Esophagus squamous epithelium (tissue), 5 donors: ENCODE measurements at regions not wholly inside any gene's neighbourhood (a gene's known extent, or its start where the extent isn't known, plus 50 kb on each side); places are given as distances from the start of the nearest gene placed in this dataset.

Experiments used
- DNase-seq: peaks from one replicate; lab custom pipeline; 2025; lab: John Stamatoyannopoulos, UW
- H3K27ac ChIP-seq, 4 donors: fragments of 200-600 bp; sonication (generic); one replicate each; pipeline ENCODE4 v1.5.1; 2016 to 2019; ENCODE audit warnings: mild to moderate bottlenecking in 1 of 4
- H3K27me3 ChIP-seq, 4 donors: fragments of 200-600 bp; sonication (generic); 1 replicate in 3 of 4; 2 replicates in 1 of 4; pipeline versions ENCODE4 v1.5.1 to v1.6.0; 2017 to 2021; ENCODE audit warnings: antibody characterized with exemption in 1 of 4
- H3K36me3 ChIP-seq, 3 donors: fragments of 200-600 bp; sonication (generic); one replicate each; pipeline ENCODE4 v1.5.1; 2016 to 2019
- H3K4me1 ChIP-seq, 3 donors: fragments of 200-600 bp; sonication (generic); one replicate each; pipeline ENCODE4 v1.5.1; 2017 to 2019
- H3K4me3 ChIP-seq, 4 donors: fragments of 200-600 bp; sonication (generic); 1 replicate in 3 of 4; 2 replicates in 1 of 4; pipeline ENCODE4 v1.5.1; 2016 to 2019; ENCODE audit warnings: mild to moderate bottlenecking in 2 of 4, moderate library complexity in 1 of 4
- H3K9me3 ChIP-seq, 3 donors: fragments of 200-600 bp; sonication (generic); one replicate each; pipeline ENCODE4 v1.5.1; 2016 to 2019
- CTCF ChIP-seq, 6 experiments: fragments of 450-650 bp in 4 of 6; fragments of 200-600 bp in 2 of 6; sonication (generic) in 2 of 6; IDR thresholded peaks; one replicate each; pipeline ENCODE4 v1.5.1; 2016 to 2019; ENCODE audit warnings: antibody characterized with exemption in 6 of 6, mild to moderate bottlenecking in 4 of 6, moderate library complexity in 4 of 6
- POLR2A ChIP-seq, 4 donors: fragments of 450-650 bp; IDR thresholded peaks; one replicate each; pipeline ENCODE4 v1.6.1; 2017; ENCODE audit warnings: antibody characterized with exemption in 4 of 4, mild to moderate bottlenecking in 4 of 4, moderate library complexity in 3 of 4
- WGBS, 2 donors: methylation state at CpG; one replicate each; pipeline ENCODE4 v1.1.5; 2018; 5-methylcytosine and 5-hydroxymethylcytosine counted together
- intact Hi-C: fragments of 100-400 bp; cut with DNase I; formaldehyde crosslinking; loops from one replicate; pipeline ENCODE4 v1.15.0; 2022
- donor health status: DM: yes; HTN: yes; CAD: no.

- H3K27me3 ChIP-seq, result no peaks in the 10 kb centered on the region
- H3K36me3 ChIP-seq, result no peaks in the 10 kb centered on the region
- no peaks in the 10 kb centered on the region for H3K4me1 ChIP-seq
- 67 to 78% methylated on average over 2 of the region's 2 CpGs for WGBS, 2 donors
- DNase-seq, result no peak
- H3K9me3 ChIP-seq, result no peaks in the 10 kb centered on the region
- no peak for TF ChIP-seq POLR2A (IDR thresholded peaks at IDR 0.05)
- TF ChIP-seq CTCF (IDR thresholded peaks at IDR 0.05), result no peak
- H3K27ac ChIP-seq, result no peak overlapping the region
- H3K4me3 ChIP-seq, result no peak overlapping the region
- intact Hi-C loops, result no loop called here
Measured at GRCh38 chr18:39969803-39970494, 1985.1 kb upstream of the PIK3C3 start.

GRCh38 chr18:39966275-39966674, 1988.8 kb upstream of the PIK3C3 start:
- Histone ChIP-seq H3K9me3 (no peaks in the 10 kb centered on the region), H3K27me3 (no peaks in the 10 kb centered on the region), H3K27ac (no peak overlapping the region), H3K4me3 (no peak overlapping the region), H3K4me1 (no peaks in the 10 kb centered on the region), H3K36me3 (no peaks in the 10 kb centered on the region)
- 32% methylated on average over 3 of the region's 3 CpGs for WGBS, 2 donors
- intact Hi-C loops, result no loop called here
- TF ChIP-seq POLR2A (IDR thresholded peaks at IDR 0.05) (no peak), CTCF (IDR thresholded peaks at IDR 0.05) (peak in 4 of 6 experiments; percentile 9 to 45 (median 14))
- no peak for DNase-seq

- TF ChIP-seq POLR2A (IDR thresholded peaks at IDR 0.05), result no peak
- 37 to 64% methylated on average over 2 of the region's 2 CpGs for WGBS, 2 donors
- H3K4me1 ChIP-seq, result no peaks in the 10 kb centered on the region
- H3K9me3 ChIP-seq, result no peaks in the 10 kb centered on the region
- intact Hi-C loops, result no loop called here
- H3K4me3 ChIP-seq, result no peak overlapping the region
- no peak for DNase-seq
- no peaks in the 10 kb centered on the region for H3K36me3 ChIP-seq
- H3K27me3 ChIP-seq, result no peaks in the 10 kb centered on the region
- no peak overlapping the region for H3K27ac ChIP-seq
Measured at GRCh38 chr18:39962546-39962945, 1992.5 kb upstream of the PIK3C3 start.

- no peak overlapping the region for H3K4me3 ChIP-seq
- H3K4me1 ChIP-seq, result no peaks in the 10 kb centered on the region
- H3K27ac ChIP-seq, result no peak overlapping the region
- WGBS, 2 donors, result 71 to 93% methylated on average over 1 of the region's 1 CpG
- no peaks in the 10 kb centered on the region for H3K9me3 ChIP-seq
- TF ChIP-seq CTCF (IDR thresholded peaks at IDR 0.05) (no peak), POLR2A (IDR thresholded peaks at IDR 0.05) (no peak)
- H3K36me3 ChIP-seq, result no peaks in the 10 kb centered on the region
- intact Hi-C loops, result no loop called here
- DNase-seq, result no peak
- H3K27me3 ChIP-seq, result no peaks in the 10 kb centered on the region
Measured at GRCh38 chr18:39960550-39960949, 1994.5 kb upstream of the PIK3C3 start.

- 61 to 63% methylated on average over 2 of the region's 2 CpGs for WGBS, 2 donors
- no peak for DNase-seq
- TF ChIP-seq CTCF (IDR thresholded peaks at IDR 0.05), result no peak
- TF ChIP-seq POLR2A (IDR thresholded peaks at IDR 0.05), result no peak
- H3K27me3 ChIP-seq, result no peaks in the 10 kb centered on the region
- intact Hi-C loops, result no loop called here
- no peaks in the 10 kb centered on the region for H3K9me3 ChIP-seq
- no peaks in the 10 kb centered on the region for H3K4me1 ChIP-seq
- no peaks in the 10 kb centered on the region for H3K36me3 ChIP-seq
- no peak overlapping the region for H3K27ac ChIP-seq
- no peak overlapping the region for H3K4me3 ChIP-seq
Measured at GRCh38 chr18:39959839-39960238, 1995.2 kb upstream of the PIK3C3 start.
